ENCODE measurements at regions not wholly inside any gene's neighbourhood (a gene's known extent, or its start where the extent isn't known, plus 50 kb on each side); places are given as distances from the start of the nearest gene placed in this dataset.

DNA sequence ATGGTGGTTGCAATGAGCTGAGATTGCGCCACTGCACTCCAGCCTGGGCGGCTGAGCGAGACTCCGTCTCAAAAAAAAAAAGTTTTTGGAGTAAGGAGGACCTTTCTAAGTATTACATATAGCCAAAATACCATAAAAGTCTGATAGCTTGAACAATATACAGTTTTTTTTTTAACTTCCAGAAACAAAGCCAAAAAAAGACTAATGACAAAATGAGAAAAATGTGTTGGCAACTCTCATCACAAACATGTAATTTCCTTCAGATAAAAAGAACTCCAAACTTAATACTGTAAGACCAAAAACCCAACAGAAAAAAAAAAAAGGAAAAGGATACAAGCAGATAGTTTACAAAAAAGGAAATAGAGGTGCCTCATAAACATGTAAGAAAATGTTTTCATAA is 68.2 kb upstream of the MED4 start:
- no peak overlapping the region for H2AFZ ChIP-seq (ENCODE audit: low read length)
- H3K36me3 ChIP-seq (ENCODE audit: insufficient read depth, low read length), result no peaks in the 10 kb centered on the region
- H3K79me2 ChIP-seq (ENCODE audit: insufficient read depth, low read length), result no peaks in the 10 kb centered on the region
- H3F3A ChIP-seq (ENCODE audit: insufficient read depth, low read length), result no peaks in the 10 kb centered on the region
- no peaks in the 10 kb centered on the region for H4K20me1 ChIP-seq (ENCODE audit: insufficient read depth, low read length)
- no peak overlapping the region for H3K27ac ChIP-seq (ENCODE audit: low read depth, low read length, poor library complexity, severe bottlenecking)
- peaks cover 10% of the 10 kb centered on the region; the same call in 1 of the 2 replicates for H3K27me3 ChIP-seq (ENCODE audit: insufficient read depth, low read length)
- H3K9me2 ChIP-seq (ENCODE audit: low read depth, low read length), result no peaks in the 10 kb centered on the region
- H3K4me1 ChIP-seq (ENCODE audit: insufficient read depth, low read length, severe bottlenecking), result peaks cover 9% of the 10 kb centered on the region
- no peaks in the 10 kb centered on the region for H3K9me3 ChIP-seq (ENCODE audit: low read length)
- no peak overlapping the region for H3K4me3 ChIP-seq (ENCODE audit: low read depth, low read length, poor library complexity, severe bottlenecking)
- no peak overlapping the region for H3K9ac ChIP-seq (ENCODE audit: low read length)
- no peak overlapping the region for H3K4me2 ChIP-seq (ENCODE audit: low read length)
- no peak for TF ChIP-seq EZH2 (IDR thresholded peaks at IDR 0.05; ENCODE audit: borderline replicate concordance, low read length)
- TF ChIP-seq, protein P1, sequence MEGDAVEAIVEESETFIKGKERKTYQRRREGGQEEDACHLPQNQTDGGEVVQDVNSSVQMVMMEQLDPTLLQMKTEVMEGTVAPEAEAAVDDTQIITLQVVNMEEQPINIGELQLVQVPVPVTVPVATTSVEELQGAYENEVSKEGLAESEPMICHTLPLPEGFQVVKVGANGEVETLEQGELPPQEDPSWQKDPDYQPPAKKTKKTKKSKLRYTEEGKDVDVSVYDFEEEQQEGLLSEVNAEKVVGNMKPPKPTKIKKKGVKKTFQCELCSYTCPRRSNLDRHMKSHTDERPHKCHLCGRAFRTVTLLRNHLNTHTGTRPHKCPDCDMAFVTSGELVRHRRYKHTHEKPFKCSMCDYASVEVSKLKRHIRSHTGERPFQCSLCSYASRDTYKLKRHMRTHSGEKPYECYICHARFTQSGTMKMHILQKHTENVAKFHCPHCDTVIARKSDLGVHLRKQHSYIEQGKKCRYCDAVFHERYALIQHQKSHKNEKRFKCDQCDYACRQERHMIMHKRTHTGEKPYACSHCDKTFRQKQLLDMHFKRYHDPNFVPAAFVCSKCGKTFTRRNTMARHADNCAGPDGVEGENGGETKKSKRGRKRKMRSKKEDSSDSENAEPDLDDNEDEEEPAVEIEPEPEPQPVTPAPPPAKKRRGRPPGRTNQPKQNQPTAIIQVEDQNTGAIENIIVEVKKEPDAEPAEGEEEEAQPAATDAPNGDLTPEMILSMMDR (IDR thresholded peaks at IDR 0.05; ENCODE audit: low read length), result no peak

DNA sequence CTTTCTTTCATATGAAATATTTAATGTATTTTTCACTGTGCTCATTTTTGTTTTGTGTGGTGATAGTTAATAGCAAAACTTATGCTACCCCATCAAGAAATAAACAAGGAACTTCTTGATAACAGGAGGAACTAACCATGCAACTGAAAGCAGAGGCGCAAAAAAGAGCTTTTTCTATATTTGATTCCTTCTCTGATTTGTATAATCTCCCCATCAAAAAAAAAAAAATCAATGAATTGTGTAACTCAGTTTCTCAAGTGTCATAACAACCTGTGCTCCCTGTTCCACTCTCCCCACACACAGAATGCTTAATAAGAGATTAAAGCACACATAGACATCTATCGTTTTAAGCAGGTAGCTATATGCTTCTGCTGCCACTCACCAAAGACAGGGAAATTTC is 67.3 kb upstream of the MED4 start:
- no peak overlapping the region for H3K4me2 ChIP-seq (ENCODE audit: low read length)
- no peak overlapping the region for H3K4me3 ChIP-seq (ENCODE audit: low read depth, low read length, poor library complexity, severe bottlenecking)
- no peak overlapping the region for H3K9ac ChIP-seq (ENCODE audit: low read length)
- H3K27me3 ChIP-seq (ENCODE audit: insufficient read depth, low read length), result peaks cover 10% of the 10 kb centered on the region; the same call in 1 of the 2 replicates
- H3F3A ChIP-seq (ENCODE audit: insufficient read depth, low read length), result no peaks in the 10 kb centered on the region
- H3K27ac ChIP-seq (ENCODE audit: low read depth, low read length, poor library complexity, severe bottlenecking), result no peak overlapping the region
- H3K4me1 ChIP-seq (ENCODE audit: insufficient read depth, low read length, severe bottlenecking), result peaks cover 9% of the 10 kb centered on the region
- H3K9me2 ChIP-seq (ENCODE audit: low read depth, low read length), result no peaks in the 10 kb centered on the region
- TF ChIP-seq EZH2 (IDR thresholded peaks at IDR 0.05; ENCODE audit: borderline replicate concordance, low read length), result no peak
- TF ChIP-seq, protein P1 (IDR thresholded peaks at IDR 0.05; ENCODE audit: low read length), result no peak
- H4K20me1 ChIP-seq (ENCODE audit: insufficient read depth, low read length), result no peaks in the 10 kb centered on the region
- no peaks in the 10 kb centered on the region for H3K79me2 ChIP-seq (ENCODE audit: insufficient read depth, low read length)
- H3K36me3 ChIP-seq (ENCODE audit: insufficient read depth, low read length), result no peaks in the 10 kb centered on the region
- no peaks in the 10 kb centered on the region for H3K9me3 ChIP-seq (ENCODE audit: low read length)
- H2AFZ ChIP-seq (ENCODE audit: low read length), result no peak overlapping the region

DNA sequence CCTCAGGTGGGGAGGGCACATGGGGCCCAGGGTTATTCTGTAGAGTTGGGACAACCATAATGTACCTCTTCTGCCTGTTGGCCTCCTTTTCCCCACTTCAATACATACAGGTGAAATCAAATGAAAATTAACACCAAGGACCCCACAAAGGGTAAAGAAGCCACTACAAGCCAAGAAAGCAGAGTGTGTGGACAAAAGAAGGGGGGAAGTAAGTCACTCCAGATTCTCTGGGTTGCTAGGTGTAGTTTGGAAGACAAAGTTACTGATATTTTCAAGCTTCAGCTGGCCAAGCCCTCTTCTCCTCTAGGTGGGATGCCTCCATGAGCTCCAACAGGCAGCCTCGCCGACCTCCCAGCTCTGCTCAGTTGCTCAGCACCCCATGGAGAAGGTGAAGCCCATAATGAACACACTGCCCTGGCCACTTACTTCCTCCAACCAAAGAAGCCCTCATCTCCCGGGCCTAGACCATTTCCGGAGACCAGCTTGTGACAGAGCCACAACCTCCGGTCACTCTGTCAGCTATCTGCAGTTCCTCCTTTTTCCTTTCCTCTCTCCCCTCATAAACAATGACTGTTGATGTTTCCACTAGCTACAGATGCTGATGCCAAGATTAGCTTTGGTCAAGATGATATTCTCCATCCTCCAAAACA is 66.8 kb upstream of the MED4 start:
- Histone ChIP-seq H4K20me1 (ENCODE audit: insufficient read depth, low read length) (no peaks in the 10 kb centered on the region), H3K36me3 (ENCODE audit: insufficient read depth, low read length) (no peaks in the 10 kb centered on the region), H3K9me3 (ENCODE audit: low read length) (no peaks in the 10 kb centered on the region), H3K79me2 (ENCODE audit: insufficient read depth, low read length) (no peaks in the 10 kb centered on the region), H3K4me2 (ENCODE audit: low read length) (no peak overlapping the region), H3K4me3 (ENCODE audit: low read depth, low read length, poor library complexity, severe bottlenecking) (no peak overlapping the region), H3K27ac (ENCODE audit: low read depth, low read length, poor library complexity, severe bottlenecking) (no peak overlapping the region), H3F3A (ENCODE audit: insufficient read depth, low read length) (no peaks in the 10 kb centered on the region), H2AFZ (ENCODE audit: low read length) (no peak overlapping the region), H3K9ac (ENCODE audit: low read length) (no peak overlapping the region), H3K27me3 (ENCODE audit: insufficient read depth, low read length) (peaks cover 8% of the 10 kb centered on the region; the same call in 1 of the 2 replicates), H3K4me1 (ENCODE audit: insufficient read depth, low read length, severe bottlenecking) (peaks cover 10% of the 10 kb centered on the region), H3K9me2 (ENCODE audit: low read depth, low read length) (no peaks in the 10 kb centered on the region)
- TF ChIP-seq, protein P1 (IDR thresholded peaks at IDR 0.05; ENCODE audit: low read length), result no peak
- TF ChIP-seq EZH2 (IDR thresholded peaks at IDR 0.05; ENCODE audit: borderline replicate concordance, low read length), result no peak
